Endothelial cell of umbilical vein (primary cell): ENCODE measurements at regions not wholly inside any gene's neighbourhood (a gene's known extent, or its start where the extent isn't known, plus 50 kb on each side); places are given as distances from the start of the nearest gene placed in this dataset.

ENCODE experiments used
- BruUV-seq: library from RNA; stranded (reverse); fragments of 400-500 nt; replicated peaks from 2 replicates; lab custom pipeline; 2021; lab: Mats Ljungman, UMichigan
- CTCF ChIA-PET: fragments of 300-600, 350-600 bp; sonication (Branson Sonifier 250); formaldehyde crosslinking; loops from one replicate; lab custom pipeline; 2021; ENCODE audit warnings: antibody characterized with exemption, inconsistent platforms; lab: Charles Lee
- POLR2A ChIA-PET: fragments of 300-600, 350-600 bp; sonication (Branson Sonifier 250); formaldehyde crosslinking; loops from one replicate; lab custom pipeline; 2021; ENCODE audit warnings: antibody characterized with exemption, inconsistent platforms; lab: Charles Lee
- DNase-seq: peaks from one replicate; pipeline ENCODE4 v3.0.0-alpha.2; 2011; ENCODE audit warnings: low read depth, low spot score
- FAIRE-seq: peaks from 2 replicates; lab custom pipeline; 2011; peaks lifted over from hg19 to GRCh38; lab: Jason Lieb, UNC
- H2AFZ ChIP-seq: 2 replicates; pipeline ENCODE4 v1.6.0; 2012; ENCODE audit warnings: low read depth, low read length, control low read depth, inconsistent platforms
- H3K27ac ChIP-seq: 2 replicates; pipeline ENCODE4 v1.5.1; 2011; ENCODE audit warnings: low read depth, mild to moderate bottlenecking, control low read depth, low read length, moderate library complexity; ENCODE audit not compliant: insufficient read depth
- H3K27me3 ChIP-seq, 2 experiments: 2 replicates each; pipeline versions ENCODE4 v1.6.0 to v1.6.1; 2011; ENCODE audit warnings: low read length in 2 of 2, mixed read lengths in 1 of 2; ENCODE audit not compliant: control insufficient read depth in 2 of 2, insufficient read depth in 2 of 2
- H3K36me3 ChIP-seq, 2 experiments: 2 replicates in 1 of 2; 3 replicates in 1 of 2; pipeline ENCODE4 v1.5.1; 2011; ENCODE audit warnings: low read length in 2 of 2, mild to moderate bottlenecking in 1 of 2, moderate library complexity in 1 of 2; ENCODE audit not compliant: control insufficient read depth in 2 of 2, insufficient read depth in 2 of 2; ENCODE audit errors: extremely low read depth in 1 of 2
- H3K4me1 ChIP-seq: 3 replicates; pipeline ENCODE4 v1.5.1; 2011; ENCODE audit warnings: mild to moderate bottlenecking, low read length; ENCODE audit not compliant: control insufficient read depth, insufficient read depth; ENCODE audit errors: extremely low read depth
- H3K4me2 ChIP-seq: 2 replicates; pipeline ENCODE4 v1.6.1; 2011; ENCODE audit warnings: low read length, control low read depth, mixed read lengths; ENCODE audit not compliant: insufficient read depth
- H3K4me3 ChIP-seq, 3 experiments: fragments of 200-600 bp in 1 of 3; sonication (generic), shearing (Covaris generic) in 1 of 3; replicated peaks in 1 of 3; 2 replicates each; pipeline ENCODE4 v1.5.1; 2011 to 2016; ENCODE audit warnings: control low read depth in 3 of 3, low read length in 3 of 3, mild to moderate bottlenecking in 2 of 3, inconsistent platforms in 1 of 3, low read depth in 1 of 3, moderate library complexity in 1 of 3; ENCODE audit not compliant: insufficient read depth in 1 of 3
- H3K79me2 ChIP-seq: 2 replicates; pipeline ENCODE4 v1.6.0; 2012; ENCODE audit warnings: low read length, inconsistent platforms; ENCODE audit not compliant: control insufficient read depth, insufficient read depth
- H3K9ac ChIP-seq: replicated peaks from 2 replicates; pipeline ENCODE3; 2011; ENCODE audit warnings: low read length, control low read depth; ENCODE audit not compliant: insufficient read depth; ENCODE audit errors: extremely low read depth
- H3K9me1 ChIP-seq: replicated peaks from 3 replicates; pipeline ENCODE4 v1.6.0; 2011; ENCODE audit warnings: mild to moderate bottlenecking, low read length; ENCODE audit not compliant: control insufficient read depth, insufficient read depth; ENCODE audit errors: extremely low read depth
- H3K9me3 ChIP-seq: replicated peaks from 2 replicates; pipeline ENCODE4 v1.5.1; 2012; ENCODE audit warnings: low read length, inconsistent platforms; ENCODE audit not compliant: control insufficient read depth, insufficient read depth
- H4K20me1 ChIP-seq: replicated peaks from 2 replicates; pipeline ENCODE3; 2011; ENCODE audit warnings: mild to moderate bottlenecking, low read length; ENCODE audit not compliant: control insufficient read depth, insufficient read depth; ENCODE audit errors: extremely low read depth
- CTCF ChIP-seq, 2 donors: IDR thresholded peaks; 1 replicate in 1 of 2; 2 replicates in 1 of 2; pipeline ENCODE4 v1.5.1; 2011; ENCODE audit warnings: low read length in 2 of 2, mild to moderate bottlenecking in 2 of 2, moderate library complexity in 2 of 2, control low read depth in 1 of 2, inconsistent platforms in 1 of 2, low read depth in 1 of 2; ENCODE audit not compliant: insufficient read depth in 1 of 2; ENCODE audit errors: extremely low read depth in 1 of 2
- EZH2 ChIP-seq: IDR thresholded peaks from 2 replicates; pipeline ENCODE4 v1.6.1; 2012; ENCODE audit warnings: borderline replicate concordance, low read depth, mild to moderate bottlenecking, moderate library complexity, low read length, inconsistent platforms; ENCODE audit not compliant: severe bottlenecking
- FOS ChIP-seq: IDR thresholded peaks from 2 replicates; pipeline ENCODE4 v1.6.1; 2011; ENCODE audit warnings: mild to moderate bottlenecking, low read length, moderate library complexity, borderline replicate concordance; ENCODE audit not compliant: insufficient read depth
- GATA2 ChIP-seq: IDR thresholded peaks from 2 replicates; pipeline ENCODE4 v1.7.0; 2011; ENCODE audit warnings: low read depth, mild to moderate bottlenecking, moderate library complexity, mixed read lengths, low read length; ENCODE audit not compliant: insufficient read length, insufficient read depth
- JUN ChIP-seq: IDR thresholded peaks from 2 replicates; pipeline ENCODE4 v1.6.1; 2011; ENCODE audit warnings: borderline replicate concordance, low read depth; ENCODE audit not compliant: insufficient read length, insufficient read depth
- MAX ChIP-seq: IDR thresholded peaks from 2 replicates; pipeline ENCODE4 v1.6.1; 2011; ENCODE audit not compliant: insufficient read depth, insufficient read length
- POLR2A ChIP-seq: IDR thresholded peaks from 2 replicates; pipeline ENCODE4 v1.6.1; 2012; ENCODE audit warnings: low read depth, mild to moderate bottlenecking, control low read depth, low read length
- dilution Hi-C: fragments of 300-500 bp; cut with MboI; formaldehyde crosslinking; loops from one replicate; pipeline ENCODE4 v1.15.0; 2019; ENCODE audit warnings: low sequenced_read_pairs; ENCODE audit not compliant: extremely low pct_ligation_motif_present
- intact Hi-C: fragments of 100-400 bp; cut with micrococcal nuclease; formaldehyde crosslinking; loops from one replicate; pipeline ENCODE4 v1.10.0; 2022

- no peaks in the 10 kb centered on the region for H3K79me2 ChIP-seq
- no peak overlapping the region for H3K4me2 ChIP-seq
- TF ChIP-seq MAX (no peak), FOS (no peak), JUN (no peak), POLR2A (no peak), EZH2 (no peak), GATA2 (no peak), CTCF (IDR thresholded peaks at IDR 0.05; ENCODE audit: extremely low read depth in 1 of 2, insufficient read depth in 1 of 2, low read depth in 1 of 2, low read length in 2 of 2) (no peak)
- no peaks in the 10 kb centered on the region for H3K36me3 ChIP-seq
- ChIA-PET POLR2A (no interaction called here), CTCF (no interaction called here)
- no peaks in the 10 kb centered on the region for H4K20me1 ChIP-seq
- H3K27ac ChIP-seq = no peak overlapping the region
- no peak overlapping the region for H3K4me3 ChIP-seq
- H2AFZ ChIP-seq = no peak overlapping the region
- H3K9me1 ChIP-seq = no peaks in the 10 kb centered on the region
- dilution Hi-C loops = no loop called here
- no peak overlapping the region for H3K9ac ChIP-seq
- no peaks in the 10 kb centered on the region for H3K9me3 ChIP-seq
- no TSS peak for BruUV-seq
- DNase-seq = no peak
- no peaks in the 10 kb centered on the region for H3K27me3 ChIP-seq
- FAIRE-seq = no peak
- H3K4me1 ChIP-seq = no peaks in the 10 kb centered on the region
- intact Hi-C loops = no loop called here
Measured at GRCh38 chr5:152838241-152838786, 433.2 kb upstream of the NMUR2 start.
